Natural killer cell (primary cell): ENCODE measurements at regions not wholly inside any gene's neighbourhood (a gene's known extent, or its start where the extent isn't known, plus 50 kb on each side); places are given as distances from the start of the nearest gene placed in this dataset.

Source experiments
- ATAC-seq, 3 donors: fragments of 150-1000 bp in 2 of 3; fragments of 200-7000 bp in 1 of 3; cut with Tn5 transposase; 1 replicate in 1 of 3; 2 replicates in 2 of 3; pipeline ENCODE4 v1.10.0; 2021; ENCODE audit warnings: mild to moderate bottlenecking in 2 of 3, moderate library complexity in 2 of 3
- DNase-seq, 2 donors: peaks; one replicate each; pipeline versions ENCODE4 v3.0.0 to v3.0.0-alpha.2; 2013 to 2021; ENCODE audit warnings: mixed read lengths in 1 of 2
- H3K27ac ChIP-seq: one replicate; pipeline ENCODE4 v1.5.1; 2013; ENCODE audit warnings: mild to moderate bottlenecking, low read length
- H3K27me3 ChIP-seq: one replicate; pipeline ENCODE4 v1.6.1; 2013; ENCODE audit warnings: low read length; ENCODE audit not compliant: control insufficient read depth, insufficient read depth
- H3K36me3 ChIP-seq: one replicate; pipeline ENCODE4 v1.6.1; 2013; ENCODE audit warnings: low read length; ENCODE audit not compliant: control insufficient read depth, insufficient read depth
- H3K4me1 ChIP-seq: one replicate; pipeline ENCODE4 v1.6.1; 2013; ENCODE audit warnings: low read length; ENCODE audit not compliant: control insufficient read depth, insufficient read depth
- H3K4me3 ChIP-seq: one replicate; pipeline ENCODE4 v1.5.1; 2013; ENCODE audit warnings: low read length
- H3K9me3 ChIP-seq: one replicate; pipeline ENCODE4 v1.6.1; 2013; ENCODE audit warnings: low read length; ENCODE audit not compliant: control insufficient read depth, insufficient read depth
- H3K27ac Mint-ChIP-seq, 2 donors: one replicate each; pipeline ENCODE4 v1.8.0; 2022; ENCODE audit warnings: mild to moderate bottlenecking in 2 of 2, mixed read lengths in 2 of 2, moderate library complexity in 1 of 2
- H3K27me3 Mint-ChIP-seq, 2 donors: one replicate each; pipeline ENCODE4 v1.8.0; 2022; ENCODE audit warnings: low read depth in 2 of 2, mixed read lengths in 2 of 2
- H3K36me3 Mint-ChIP-seq: one replicate; pipeline ENCODE4 v1.8.0; 2022; ENCODE audit warnings: mixed read lengths
- H3K4me1 Mint-ChIP-seq, 2 donors: one replicate each; pipeline ENCODE4 v1.8.0; 2022; ENCODE audit warnings: mixed read lengths in 2 of 2
- H3K4me3 Mint-ChIP-seq: one replicate; pipeline ENCODE4 v1.8.0; 2022; ENCODE audit warnings: mild to moderate bottlenecking, moderate library complexity, mixed read lengths
- H3K9me3 Mint-ChIP-seq, 2 donors: one replicate each; pipeline ENCODE4 v1.8.0; 2022; ENCODE audit warnings: mixed read lengths in 2 of 2
- WGBS: methylation state at CpG from one replicate; pipeline ENCODE4 v1.1.7; 2013; ENCODE audit warnings: missing lambda C conversion rate; ENCODE audit not compliant: insufficient coverage; 5-methylcytosine and 5-hydroxymethylcytosine counted together
- intact Hi-C: fragments of 100-400 bp; cut with micrococcal nuclease; formaldehyde crosslinking; loops from one replicate; pipeline ENCODE4 v1.14.2; 2022
- TF ChIP-seq, protein P1 (sequence below): fragments of 200-600 bp; IDR thresholded peaks from one replicate; pipeline ENCODE4 v1.8.0; 2022; ENCODE audit warnings: antibody characterized with exemption

- 91% methylated on average over 6 of the region's 6 CpGs for WGBS
- Mint-ChIP-seq H3K4me1 (no peaks in the 10 kb centered on the region), H3K36me3 (no peaks in the 10 kb centered on the region), H3K4me3 (no peak overlapping the region), H3K9me3 (no peaks in the 10 kb centered on the region), H3K27ac (no peak overlapping the region), H3K27me3 (peaks cover 8 to 14% of the 10 kb centered on the region in 2 donors)
- no peaks in the 10 kb centered on the region for H3K9me3 ChIP-seq
- TF ChIP-seq, protein P1, sequence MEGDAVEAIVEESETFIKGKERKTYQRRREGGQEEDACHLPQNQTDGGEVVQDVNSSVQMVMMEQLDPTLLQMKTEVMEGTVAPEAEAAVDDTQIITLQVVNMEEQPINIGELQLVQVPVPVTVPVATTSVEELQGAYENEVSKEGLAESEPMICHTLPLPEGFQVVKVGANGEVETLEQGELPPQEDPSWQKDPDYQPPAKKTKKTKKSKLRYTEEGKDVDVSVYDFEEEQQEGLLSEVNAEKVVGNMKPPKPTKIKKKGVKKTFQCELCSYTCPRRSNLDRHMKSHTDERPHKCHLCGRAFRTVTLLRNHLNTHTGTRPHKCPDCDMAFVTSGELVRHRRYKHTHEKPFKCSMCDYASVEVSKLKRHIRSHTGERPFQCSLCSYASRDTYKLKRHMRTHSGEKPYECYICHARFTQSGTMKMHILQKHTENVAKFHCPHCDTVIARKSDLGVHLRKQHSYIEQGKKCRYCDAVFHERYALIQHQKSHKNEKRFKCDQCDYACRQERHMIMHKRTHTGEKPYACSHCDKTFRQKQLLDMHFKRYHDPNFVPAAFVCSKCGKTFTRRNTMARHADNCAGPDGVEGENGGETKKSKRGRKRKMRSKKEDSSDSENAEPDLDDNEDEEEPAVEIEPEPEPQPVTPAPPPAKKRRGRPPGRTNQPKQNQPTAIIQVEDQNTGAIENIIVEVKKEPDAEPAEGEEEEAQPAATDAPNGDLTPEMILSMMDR, result no peak
- no peak for DNase-seq
- H3K4me1 ChIP-seq, result no peaks in the 10 kb centered on the region
- ATAC-seq, result no peak
- intact Hi-C loops, result no loop called here
- no peak overlapping the region for H3K4me3 ChIP-seq
- H3K27me3 ChIP-seq, result no peaks in the 10 kb centered on the region
- no peaks in the 10 kb centered on the region for H3K36me3 ChIP-seq
- no peak overlapping the region for H3K27ac ChIP-seq
These were observed 50.5 kb upstream of the ZNF507 start for GRCh38 chr19:32294871-32295438.
